ENCODE measurements at regions not wholly inside any gene's neighbourhood (a gene's known extent, or its start where the extent isn't known, plus 50 kb on each side); places are given as distances from the start of the nearest gene placed in this dataset.

DNA sequence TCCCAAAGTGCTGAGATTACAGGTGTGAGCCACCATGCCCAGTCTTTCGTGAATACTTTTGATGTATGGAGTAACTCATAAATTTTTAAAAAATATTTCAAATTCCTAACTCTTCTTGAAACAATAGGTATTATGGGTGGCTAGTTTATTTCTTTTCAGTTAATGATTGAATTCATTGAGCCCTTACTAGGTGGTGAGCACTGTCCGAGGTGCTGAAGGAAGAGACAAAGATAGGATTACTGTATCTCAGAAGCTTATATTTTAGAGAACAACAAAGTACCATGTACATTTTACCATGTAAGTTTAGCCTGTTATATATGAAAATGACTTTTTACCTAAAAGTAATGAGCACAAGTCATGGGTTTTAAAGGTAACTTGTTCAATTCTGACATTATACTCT is 418.3 kb downstream of the NPIPA7 start:
- no peak overlapping the region for H2AFZ ChIP-seq (ENCODE audit: low read length)
- no peak overlapping the region for H2BK120ac ChIP-seq (replicated peaks; ENCODE audit: low read depth, low read length)
- H3K36me3 ChIP-seq (ENCODE audit: control insufficient read depth in 2 of 4, insufficient read depth in 4 of 4, low read length in 3 of 4) = no peaks in the 10 kb centered on the region
- H3K56ac ChIP-seq (replicated peaks; ENCODE audit: insufficient read length, low read depth, low read length) = no peak overlapping the region
- no peak for DNase-seq (ENCODE audit: low read depth in 1 of 2, low spot score in 2 of 2)
- no peak overlapping the region for H3K4me2 ChIP-seq (ENCODE audit: insufficient read depth in 1 of 2, low read depth in 2 of 2, low read length in 2 of 2)
- H2BK15ac ChIP-seq (ENCODE audit: low read length) = no peak overlapping the region
- H3K18ac ChIP-seq (ENCODE audit: extremely low read depth, low read length) = no peak overlapping the region
- FAIRE-seq = no peak
- no peak overlapping the region for H2BK12ac ChIP-seq (ENCODE audit: low read depth, low read length)
- no peak overlapping the region for H2AK5ac ChIP-seq (ENCODE audit: low read depth, low read length)
- TF ChIP-seq BCL11A (IDR thresholded peaks at IDR 0.05; ENCODE audit: low read depth in 2 of 2, low read length in 2 of 2) (no peak), RAD21 (IDR thresholded peaks at IDR 0.05 in 1 of 2, conservative IDR thresholded peaks at IDR 0.05 in 1 of 2; ENCODE audit: low read depth in 2 of 2, low read length in 2 of 2) (no peak), ZNF274 (IDR thresholded peaks at IDR 0.05; ENCODE audit: borderline replicate concordance, extremely low read depth, low read length) (no peak), SAP30 (IDR thresholded peaks at IDR 0.05; ENCODE audit: insufficient read depth, insufficient replicate concordance, low read length) (no peak), KDM5A (IDR thresholded peaks at IDR 0.05; ENCODE audit: low read length) (no peak)
- H3K4me1 ChIP-seq (replicated peaks in 1 of 4; ENCODE audit: control insufficient read depth in 3 of 4, insufficient read depth in 4 of 4, low read length in 3 of 4) = no peaks in the 10 kb centered on the region
- H3K79me1 ChIP-seq (ENCODE audit: low read depth, low read length) = no peaks in the 10 kb centered on the region
- H4K8ac ChIP-seq (ENCODE audit: extremely low read depth, insufficient read depth, low read length) = no peak overlapping the region
- CTCF ChIA-PET (ENCODE audit: partially characterized antibody) = no interaction called here
- H3K9me3 ChIP-seq (ENCODE audit: insufficient read depth in 2 of 2, low read depth in 1 of 2, low read length in 1 of 2) = no peaks in the 10 kb centered on the region
- no peak overlapping the region for H4K5ac ChIP-seq (ENCODE audit: insufficient read length, low read depth, low read length)
- POLR2A ChIA-PET (ENCODE audit: partially characterized antibody) = no interaction called here
- H2BK5ac ChIP-seq (ENCODE audit: low read depth, low read length) = no peak overlapping the region
- H3K27ac ChIP-seq (ENCODE audit: low read depth, low read length) = no peak overlapping the region
- no peaks in the 10 kb centered on the region for H3K23me2 ChIP-seq (ENCODE audit: low read depth, low read length)
- H3K4ac ChIP-seq (replicated peaks; ENCODE audit: insufficient read length, low read depth, low read length) = no peak overlapping the region
- 79% methylated on average over 2 of the region's 2 CpGs; no CpG with 5 or more reads in 1 of the 2 experiments for WGBS, 2 experiments (ENCODE audit: extremely low coverage in 1 of 2, insufficient coverage in 1 of 2, insufficient read length in 1 of 2, insufficient replicate concordance in 2 of 2, low coverage in 1 of 2, low lambda C conversion rate in 2 of 2, missing lambda C conversion rate in 1 of 2)
- no peak overlapping the region for H3K9ac ChIP-seq (replicated peaks in 1 of 4; ENCODE audit: extremely low read depth in 1 of 4, low read depth in 3 of 4, low read length in 3 of 4)
- no peaks in the 10 kb centered on the region for H3K27me3 ChIP-seq (replicated peaks in 1 of 4; ENCODE audit: control insufficient read depth in 3 of 4, extremely low read depth in 1 of 4, insufficient read depth in 3 of 4, low read length in 3 of 4)
- H3K23ac ChIP-seq (ENCODE audit: insufficient read length) = no peak overlapping the region
- no peaks in the 10 kb centered on the region for H3K79me2 ChIP-seq (ENCODE audit: control insufficient read depth in 1 of 2, insufficient read depth in 2 of 2, low read length in 2 of 2)
- H3K4me3 ChIP-seq (ENCODE audit: extremely low read depth in 1 of 4, insufficient read depth in 2 of 4, low read depth in 3 of 4, low read length in 4 of 4) = no peak overlapping the region
- H3K14ac ChIP-seq (ENCODE audit: insufficient read length) = no peak overlapping the region
- H4K20me1 ChIP-seq (replicated peaks in 1 of 2; ENCODE audit: control insufficient read depth in 1 of 2, insufficient read depth in 2 of 2, low read length in 2 of 2) = no peaks in the 10 kb centered on the region
- no peak overlapping the region for H2BK20ac ChIP-seq (ENCODE audit: low read length)
- H4K91ac ChIP-seq (replicated peaks; ENCODE audit: insufficient read length, low read length) = no peak overlapping the region

Data from H1 (cell line).